ENCODE measurements at regions not wholly inside any gene's neighbourhood (a gene's known extent, or its start where the extent isn't known, plus 50 kb on each side); places are given as distances from the start of the nearest gene placed in this dataset.

- DNase-seq (ENCODE audit: low spot score) = no peak
These were observed 58.1 kb upstream of the HEPHL1 start for GRCh38 chr11:93963072-93963471.

- no peak for DNase-seq (ENCODE audit: low spot score)
These were observed 53.9 kb upstream of the HEPHL1 start for GRCh38 chr11:93967258-93967657.

GRCh38 chr11:93967944-93968343, 53.2 kb upstream of the HEPHL1 start:
- no peak for DNase-seq (ENCODE audit: low spot score)

GRCh38 chr11:93969925-93970922, 50.9 kb upstream of the HEPHL1 start:
- DNase-seq (ENCODE audit: low spot score) = no peak
